HG02870 (cell line): ENCODE measurements at regions not wholly inside any gene's neighbourhood (a gene's known extent, or its start where the extent isn't known, plus 50 kb on each side); places are given as distances from the start of the nearest gene placed in this dataset.
A peak's percentile ranks its signal among the peaks of the same experiment; 100 is the strongest.
"Not testable (repeated sequence)": the region's sequence is repeated elsewhere in the genome, so short reads cannot be mapped to it uniquely, and the experiment has no call there.

ENCODE experiments used
- ATAC-seq: cut with Tn5 transposase; IDR thresholded peaks from one replicate; pipeline ENCODE4 v1.9.1; 2021; ENCODE audit warnings: mild to moderate bottlenecking, moderate library complexity; ENCODE audit not compliant: unreplicated experiment

- ATAC-seq, result no peak
Measured at GRCh38 chr1:204777591-204777990, 92.1 kb upstream of the LRRN2 start.

GRCh38 chr1:204780630-204781029 lies 90.0 kb upstream of the NFASC start:
- ATAC-seq, result no peak

GRCh38 chr1:204782118-204782700 lies 88.5 kb upstream of the NFASC start:
- no peak for ATAC-seq

- ATAC-seq, result not testable (repeated sequence)
Measured at GRCh38 chr1:204785023-204785422, 85.6 kb upstream of the NFASC start.

- no peak for ATAC-seq
Measured at GRCh38 chr1:204788470-204788869, 82.2 kb upstream of the NFASC start.

GRCh38 chr1:204791453-204792353 lies 79.0 kb upstream of the NFASC start:
- ATAC-seq, result no peak

GRCh38 chr1:204792354-204792692 lies 78.3 kb upstream of the NFASC start:
- no peak for ATAC-seq

GRCh38 chr1:204793259-204793914 lies 77.3 kb upstream of the NFASC start:
- ATAC-seq, result no peak

- ATAC-seq, result not testable (repeated sequence)
Measured at GRCh38 chr1:204796886-204797285, 73.8 kb upstream of the NFASC start.

- no peak for ATAC-seq
Measured at GRCh38 chr1:204797401-204797800, 73.3 kb upstream of the NFASC start.

- no peak for ATAC-seq
Measured at GRCh38 chr1:204799630-204800029, 71.0 kb upstream of the NFASC start.

GRCh38 chr1:204801211-204801610 lies 69.5 kb upstream of the NFASC start:
- ATAC-seq, result no peak

- no peak for ATAC-seq
Measured at GRCh38 chr1:204802401-204803175, 68.1 kb upstream of the NFASC start.

GRCh38 chr1:204803607-204804006 lies 67.1 kb upstream of the NFASC start:
- no peak for ATAC-seq

GRCh38 chr1:204806943-204807687 lies 63.5 kb upstream of the NFASC start:
- peak; percentile 86 for ATAC-seq

- no peak for ATAC-seq
Measured at GRCh38 chr1:204809488-204809887, 61.2 kb upstream of the NFASC start.

- ATAC-seq, result no peak
Measured at GRCh38 chr1:204812842-204813241, 57.8 kb upstream of the NFASC start.

GRCh38 chr1:204813522-204813921 lies 57.1 kb upstream of the NFASC start:
- no peak for ATAC-seq

GRCh38 chr1:204814166-204814884 lies 56.3 kb upstream of the NFASC start:
- no peak for ATAC-seq

- no peak for ATAC-seq
Measured at GRCh38 chr1:204817341-204817740, 53.3 kb upstream of the NFASC start.
